Mesendoderm (in vitro differentiated cells): ENCODE measurements at regions not wholly inside any gene's neighbourhood (a gene's known extent, or its start where the extent isn't known, plus 50 kb on each side); places are given as distances from the start of the nearest gene placed in this dataset.

Experiments
- DNase-seq: peaks from one replicate; pipeline ENCODE4 v3.0.0; 2013
- H2AK5ac ChIP-seq: 2 replicates; pipeline ENCODE4 v1.6.1; 2013; ENCODE audit warnings: low read length, inconsistent platforms
- H2BK120ac ChIP-seq: 2 replicates; pipeline ENCODE4 v1.6.1; 2013; ENCODE audit warnings: low read depth, mild to moderate bottlenecking, low read length, moderate library complexity, mixed read lengths
- H2BK15ac ChIP-seq: replicated peaks from 2 replicates; pipeline ENCODE4 v1.6.1; 2013; ENCODE audit warnings: low read depth, mild to moderate bottlenecking, moderate library complexity
- H2BK5ac ChIP-seq: 2 replicates; pipeline ENCODE4 v1.6.1; 2013; ENCODE audit warnings: low read length, inconsistent platforms
- H3K18ac ChIP-seq: 2 replicates; pipeline ENCODE4 v1.6.1; 2013; ENCODE audit warnings: mild to moderate bottlenecking, low read length, mixed read lengths
- H3K23ac ChIP-seq: one replicate; pipeline ENCODE4 v1.6.1; 2013; ENCODE audit warnings: low read length
- H3K27ac ChIP-seq: 2 replicates; pipeline ENCODE4 v1.5.1; 2013; ENCODE audit warnings: low read depth, mild to moderate bottlenecking, inconsistent platforms, low read length, moderate library complexity
- H3K27me3 ChIP-seq: 2 replicates; pipeline ENCODE4 v1.6.1; 2013; ENCODE audit warnings: low read length, control low read depth, mild to moderate bottlenecking, inconsistent platforms; ENCODE audit not compliant: insufficient read depth, poor library complexity
- H3K36me3 ChIP-seq: 2 replicates; pipeline ENCODE4 v1.6.1; 2013; ENCODE audit warnings: low read length, inconsistent platforms; ENCODE audit not compliant: control insufficient read depth, insufficient read depth
- H3K4ac ChIP-seq: one replicate; pipeline ENCODE4 v1.6.1; 2013; ENCODE audit warnings: low read depth, mild to moderate bottlenecking, low read length, moderate library complexity
- H3K4me1 ChIP-seq: 2 replicates; pipeline ENCODE4 v1.6.1; 2013; ENCODE audit warnings: low read depth, low read length, inconsistent platforms; ENCODE audit not compliant: control insufficient read depth
- H3K4me2 ChIP-seq: 2 replicates; pipeline ENCODE4 v1.6.1; 2013; ENCODE audit warnings: low read length
- H3K4me3 ChIP-seq: 2 replicates; pipeline ENCODE4 v1.5.1; 2013; ENCODE audit warnings: mild to moderate bottlenecking, low read length
- H3K56ac ChIP-seq: one replicate; pipeline ENCODE4 v1.6.1; 2013; ENCODE audit warnings: low read length
- H3K79me1 ChIP-seq: 2 replicates; pipeline ENCODE4 v1.6.1; 2013; ENCODE audit warnings: low read length, inconsistent platforms
- H3K79me2 ChIP-seq: 2 replicates; pipeline ENCODE4 v1.6.1; 2013; ENCODE audit warnings: mild to moderate bottlenecking, low read length; ENCODE audit not compliant: control insufficient read depth, insufficient read depth
- H3K9ac ChIP-seq: 2 replicates; pipeline ENCODE4 v1.6.1; 2013; ENCODE audit warnings: low read length, inconsistent platforms
- H4K5ac ChIP-seq: one replicate; pipeline ENCODE4 v1.6.1; 2013; ENCODE audit warnings: low read length
- H4K8ac ChIP-seq: one replicate; pipeline ENCODE4 v1.6.1; 2013; ENCODE audit warnings: low read depth, mild to moderate bottlenecking, control low read depth, low read length, moderate library complexity
- WGBS: extraction: QIAGEN DNeasy Blood & Tissue Kit; methylation state at CpG from one replicate; pipeline ENCODE4 v1.1.7; 2013; ENCODE audit warnings: low lambda C conversion rate, missing lambda C conversion rate; ENCODE audit not compliant: insufficient coverage; ENCODE audit errors: extremely low coverage; 5-methylcytosine and 5-hydroxymethylcytosine counted together

- H3K23ac ChIP-seq = no peak overlapping the region
- no peak overlapping the region for H2BK120ac ChIP-seq
- no peaks in the 10 kb centered on the region for H3K79me1 ChIP-seq
- no peak overlapping the region for H3K4me3 ChIP-seq
- no CpG with 5 or more reads among the region's 8 CpGs for WGBS
- no peaks in the 10 kb centered on the region for H3K27me3 ChIP-seq
- no peak overlapping the region for H3K4me2 ChIP-seq
- H3K9ac ChIP-seq = no peak overlapping the region
- H2BK5ac ChIP-seq = no peak overlapping the region
- no peak overlapping the region for H3K27ac ChIP-seq
- no peak for DNase-seq
- H3K79me2 ChIP-seq = no peaks in the 10 kb centered on the region
- no peaks in the 10 kb centered on the region for H3K4me1 ChIP-seq
- no peak overlapping the region for H4K5ac ChIP-seq
- H3K56ac ChIP-seq = no peak overlapping the region
- no peak overlapping the region for H3K18ac ChIP-seq
- H4K8ac ChIP-seq = no peak overlapping the region
- H2BK15ac ChIP-seq = no peak overlapping the region
- H3K36me3 ChIP-seq = no peaks in the 10 kb centered on the region
- no peak overlapping the region for H2AK5ac ChIP-seq
- no peak overlapping the region for H3K4ac ChIP-seq
Measured at GRCh38 chr4:102441978-102442911, 58.9 kb upstream of the NFKB1 start.

- Histone ChIP-seq H3K27me3 (no peaks in the 10 kb centered on the region), H3K4me3 (no peak overlapping the region), H3K4me2 (no peak overlapping the region), H3K18ac (no peak overlapping the region), H2AK5ac (no peak overlapping the region), H3K56ac (no peak overlapping the region), H4K8ac (no peak overlapping the region), H2BK120ac (no peak overlapping the region), H3K27ac (no peak overlapping the region), H2BK15ac (no peak overlapping the region), H3K23ac (no peak overlapping the region), H3K79me2 (no peaks in the 10 kb centered on the region), H3K36me3 (no peaks in the 10 kb centered on the region), H3K4ac (no peak overlapping the region), H3K79me1 (no peaks in the 10 kb centered on the region), H4K5ac (no peak overlapping the region), H2BK5ac (no peak overlapping the region), H3K4me1 (no peaks in the 10 kb centered on the region), H3K9ac (no peak overlapping the region)
- DNase-seq = no peak
- WGBS = no CpG with 5 or more reads among the region's 4 CpGs
Measured at GRCh38 chr4:102444752-102445151, 56.4 kb upstream of the NFKB1 start.

- H3K4ac ChIP-seq = no peak overlapping the region
- H3K79me1 ChIP-seq = no peaks in the 10 kb centered on the region
- WGBS = no CpG with 5 or more reads among the region's 2 CpGs
- no peaks in the 10 kb centered on the region for H3K36me3 ChIP-seq
- H3K4me3 ChIP-seq = no peak overlapping the region
- no peak overlapping the region for H3K9ac ChIP-seq
- H3K23ac ChIP-seq = no peak overlapping the region
- H2BK120ac ChIP-seq = no peak overlapping the region
- H3K56ac ChIP-seq = no peak overlapping the region
- no peak overlapping the region for H2AK5ac ChIP-seq
- H3K4me2 ChIP-seq = no peak overlapping the region
- no peak overlapping the region for H4K5ac ChIP-seq
- H2BK5ac ChIP-seq = no peak overlapping the region
- no peak overlapping the region for H3K18ac ChIP-seq
- H2BK15ac ChIP-seq = no peak overlapping the region
- DNase-seq = no peak
- no peak overlapping the region for H4K8ac ChIP-seq
- no peaks in the 10 kb centered on the region for H3K4me1 ChIP-seq
- H3K79me2 ChIP-seq = no peaks in the 10 kb centered on the region
- no peak overlapping the region for H3K27ac ChIP-seq
- no peaks in the 10 kb centered on the region for H3K27me3 ChIP-seq
Measured at GRCh38 chr4:102445213-102445612, 55.9 kb upstream of the NFKB1 start.

- Histone ChIP-seq H2BK15ac (no peak overlapping the region), H3K79me2 (no peaks in the 10 kb centered on the region), H2AK5ac (no peak overlapping the region), H3K79me1 (no peaks in the 10 kb centered on the region), H4K8ac (no peak overlapping the region), H3K23ac (no peak overlapping the region), H3K36me3 (no peaks in the 10 kb centered on the region), H3K27ac (no peak overlapping the region), H3K56ac (no peak overlapping the region), H3K4ac (no peak overlapping the region), H3K9ac (no peak overlapping the region), H3K18ac (no peak overlapping the region), H3K4me1 (no peaks in the 10 kb centered on the region), H3K4me3 (no peak overlapping the region), H4K5ac (no peak overlapping the region), H2BK5ac (no peak overlapping the region), H3K27me3 (no peaks in the 10 kb centered on the region), H3K4me2 (no peak overlapping the region), H2BK120ac (no peak overlapping the region)
- no peak for DNase-seq
- WGBS = no CpG with 5 or more reads among the region's 4 CpGs
Measured at GRCh38 chr4:102447413-102447812, 53.7 kb upstream of the NFKB1 start.

- Histone ChIP-seq H3K9ac (no peak overlapping the region), H3K18ac (no peak overlapping the region), H3K56ac (no peak overlapping the region), H3K79me2 (no peaks in the 10 kb centered on the region), H3K79me1 (no peaks in the 10 kb centered on the region), H2BK15ac (no peak overlapping the region), H3K4me2 (no peak overlapping the region), H2BK120ac (no peak overlapping the region), H3K27me3 (no peaks in the 10 kb centered on the region), H3K23ac (no peak overlapping the region), H3K27ac (no peak overlapping the region), H4K5ac (no peak overlapping the region), H3K36me3 (no peaks in the 10 kb centered on the region), H2BK5ac (no peak overlapping the region), H3K4ac (no peak overlapping the region), H4K8ac (no peak overlapping the region), H3K4me3 (no peak overlapping the region), H2AK5ac (no peak overlapping the region), H3K4me1 (no peaks in the 10 kb centered on the region)
- WGBS = no CpG with 5 or more reads among the region's 4 CpGs
- peak; percentile 71 for DNase-seq
Measured at GRCh38 chr4:102449751-102450352, 51.3 kb upstream of the NFKB1 start.
